ENCODE measurements at regions not wholly inside any gene's neighbourhood (a gene's known extent, or its start where the extent isn't known, plus 50 kb on each side); places are given as distances from the start of the nearest gene placed in this dataset.

DNA sequence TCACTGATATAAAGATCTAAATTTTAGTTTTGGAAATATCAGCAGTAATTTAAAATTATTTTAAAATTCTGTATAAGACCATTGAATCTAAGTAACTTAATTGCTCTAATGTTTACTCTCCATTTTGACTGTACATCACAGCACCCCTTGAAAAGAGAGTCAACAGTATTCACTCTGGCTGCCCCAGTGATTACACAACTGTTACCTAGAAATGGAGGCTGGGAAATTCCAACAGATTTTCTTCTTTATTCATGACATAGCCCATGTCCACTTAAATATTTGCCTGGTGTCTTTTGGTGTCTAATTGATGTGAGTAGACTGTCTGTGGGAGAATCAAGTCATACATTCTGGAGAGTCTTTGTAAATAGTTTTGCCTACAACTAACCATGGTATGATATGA is 301.8 kb upstream of the CDH6 start:
- no peak overlapping the region for H3K4me3 ChIP-seq (ENCODE audit: low read length)
- H3K4me1 ChIP-seq (ENCODE audit: control insufficient read depth, low read length): no peaks in the 10 kb centered on the region
- H3K36me3 ChIP-seq (ENCODE audit: control insufficient read depth, low read length): no peaks in the 10 kb centered on the region
- no peaks in the 10 kb centered on the region for H4K20me1 ChIP-seq (ENCODE audit: control insufficient read depth, insufficient read depth, low read depth, low read length)
- no peaks in the 10 kb centered on the region for H3K79me2 ChIP-seq (ENCODE audit: control insufficient read depth, low read length)
- TF ChIP-seq, protein P1, sequence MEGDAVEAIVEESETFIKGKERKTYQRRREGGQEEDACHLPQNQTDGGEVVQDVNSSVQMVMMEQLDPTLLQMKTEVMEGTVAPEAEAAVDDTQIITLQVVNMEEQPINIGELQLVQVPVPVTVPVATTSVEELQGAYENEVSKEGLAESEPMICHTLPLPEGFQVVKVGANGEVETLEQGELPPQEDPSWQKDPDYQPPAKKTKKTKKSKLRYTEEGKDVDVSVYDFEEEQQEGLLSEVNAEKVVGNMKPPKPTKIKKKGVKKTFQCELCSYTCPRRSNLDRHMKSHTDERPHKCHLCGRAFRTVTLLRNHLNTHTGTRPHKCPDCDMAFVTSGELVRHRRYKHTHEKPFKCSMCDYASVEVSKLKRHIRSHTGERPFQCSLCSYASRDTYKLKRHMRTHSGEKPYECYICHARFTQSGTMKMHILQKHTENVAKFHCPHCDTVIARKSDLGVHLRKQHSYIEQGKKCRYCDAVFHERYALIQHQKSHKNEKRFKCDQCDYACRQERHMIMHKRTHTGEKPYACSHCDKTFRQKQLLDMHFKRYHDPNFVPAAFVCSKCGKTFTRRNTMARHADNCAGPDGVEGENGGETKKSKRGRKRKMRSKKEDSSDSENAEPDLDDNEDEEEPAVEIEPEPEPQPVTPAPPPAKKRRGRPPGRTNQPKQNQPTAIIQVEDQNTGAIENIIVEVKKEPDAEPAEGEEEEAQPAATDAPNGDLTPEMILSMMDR (IDR thresholded peaks at IDR 0.05; ENCODE audit: low read depth, low read length, poor library complexity, severe bottlenecking): no peak
- TF ChIP-seq EZH2phosphoT487 (IDR thresholded peaks at IDR 0.05; ENCODE audit: borderline replicate concordance, low read length): no peak
- no peak overlapping the region for H3K27ac ChIP-seq (ENCODE audit: low read depth, low read length)
- H3F3A ChIP-seq (ENCODE audit: control insufficient read depth, insufficient read depth): no peaks in the 10 kb centered on the region
- H3K9me3 ChIP-seq (ENCODE audit: control insufficient read depth, insufficient read depth, low read length): no peaks in the 10 kb centered on the region
- H3K27me3 ChIP-seq (ENCODE audit: control insufficient read depth, low read length): no peaks in the 10 kb centered on the region
- H3K9me2 ChIP-seq (replicated peaks; ENCODE audit: control insufficient read depth, low read length): no peaks in the 10 kb centered on the region
- H3K4me2 ChIP-seq (ENCODE audit: low read length): no peak overlapping the region

DNA sequence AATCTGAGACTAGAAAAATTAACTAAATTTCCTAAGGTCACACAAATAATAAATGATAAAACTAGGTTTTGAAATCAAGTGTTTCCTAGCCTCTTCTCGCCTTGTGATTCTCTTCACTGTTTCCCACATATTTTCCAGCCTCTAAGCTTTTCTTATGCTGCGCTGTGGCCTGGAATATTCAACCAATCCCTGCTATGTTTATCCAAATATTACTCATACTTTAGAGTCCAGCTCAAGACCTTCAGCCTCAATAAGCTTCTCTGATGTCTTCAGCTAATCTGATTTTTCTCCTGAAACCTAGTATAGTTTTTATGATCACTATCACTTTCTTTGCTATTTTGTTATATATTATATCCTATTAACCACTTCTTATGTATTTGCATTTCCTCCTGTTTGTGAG is 303.1 kb upstream of the CDH6 start:
- no peak overlapping the region for H3K27ac ChIP-seq (ENCODE audit: low read depth, low read length)
- no peak overlapping the region for H3K4me2 ChIP-seq (ENCODE audit: low read length)
- no peaks in the 10 kb centered on the region for H3K9me3 ChIP-seq (ENCODE audit: control insufficient read depth, insufficient read depth, low read length)

DNA sequence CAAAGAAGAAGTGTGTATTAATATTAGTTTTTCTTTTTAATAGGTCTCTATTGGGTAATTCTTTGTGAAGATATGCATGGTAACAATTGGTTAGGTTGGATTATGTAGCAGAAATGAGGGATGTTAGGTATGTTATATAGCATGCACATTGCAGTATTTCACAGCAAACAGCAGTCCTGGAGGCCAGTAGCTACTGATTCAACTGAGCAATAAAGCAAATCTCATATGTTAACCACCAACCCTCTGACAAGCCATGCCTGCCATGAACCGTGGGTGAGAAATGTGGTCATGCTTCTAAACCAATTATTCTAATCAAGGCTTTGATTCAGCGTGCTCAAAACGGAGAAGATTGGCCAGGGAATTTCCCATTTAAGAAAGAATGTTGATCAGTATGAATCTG is 313.0 kb upstream of the CDH6 start:
- Histone ChIP-seq H3K36me3 (ENCODE audit: control insufficient read depth, low read length) (no peaks in the 10 kb centered on the region), H3K9me3 (ENCODE audit: control insufficient read depth, insufficient read depth, low read length) (no peaks in the 10 kb centered on the region), H3K4me2 (ENCODE audit: low read length) (no peak overlapping the region), H3K27ac (ENCODE audit: low read depth, low read length) (no peak overlapping the region), H3K27me3 (ENCODE audit: control insufficient read depth, low read length) (no peaks in the 10 kb centered on the region), H3K4me1 (ENCODE audit: control insufficient read depth, low read length) (no peaks in the 10 kb centered on the region), H3K4me3 (ENCODE audit: low read length) (no peak overlapping the region), H3K79me2 (ENCODE audit: control insufficient read depth, low read length) (no peaks in the 10 kb centered on the region), H4K20me1 (ENCODE audit: control insufficient read depth, insufficient read depth, low read depth, low read length) (no peaks in the 10 kb centered on the region), H3F3A (ENCODE audit: control insufficient read depth, insufficient read depth) (no peaks in the 10 kb centered on the region), H3K9me2 (replicated peaks; ENCODE audit: control insufficient read depth, low read length) (no peaks in the 10 kb centered on the region)
- TF ChIP-seq, protein P1 (IDR thresholded peaks at IDR 0.05; ENCODE audit: low read depth, low read length, poor library complexity, severe bottlenecking): no peak
- no peak for TF ChIP-seq EZH2phosphoT487 (IDR thresholded peaks at IDR 0.05; ENCODE audit: borderline replicate concordance, low read length)

More for the DNA sequence above, 303.1 kb upstream of the CDH6 start:
- no peaks in the 10 kb centered on the region for H3K27me3 ChIP-seq (ENCODE audit: control insufficient read depth, low read length)
- no peaks in the 10 kb centered on the region for H3K36me3 ChIP-seq (ENCODE audit: control insufficient read depth, low read length)
- no peaks in the 10 kb centered on the region for H3F3A ChIP-seq (ENCODE audit: control insufficient read depth, insufficient read depth)
- no peaks in the 10 kb centered on the region for H3K4me1 ChIP-seq (ENCODE audit: control insufficient read depth, low read length)
- no peak overlapping the region for H3K4me3 ChIP-seq (ENCODE audit: low read length)
- H3K79me2 ChIP-seq (ENCODE audit: control insufficient read depth, low read length): no peaks in the 10 kb centered on the region
- no peaks in the 10 kb centered on the region for H3K9me2 ChIP-seq (replicated peaks; ENCODE audit: control insufficient read depth, low read length)
- no peaks in the 10 kb centered on the region for H4K20me1 ChIP-seq (ENCODE audit: control insufficient read depth, insufficient read depth, low read depth, low read length)
- TF ChIP-seq EZH2phosphoT487 (IDR thresholded peaks at IDR 0.05; ENCODE audit: borderline replicate concordance, low read length): no peak
- TF ChIP-seq, protein P1 (IDR thresholded peaks at IDR 0.05; ENCODE audit: low read depth, low read length, poor library complexity, severe bottlenecking): no peak

DNA sequence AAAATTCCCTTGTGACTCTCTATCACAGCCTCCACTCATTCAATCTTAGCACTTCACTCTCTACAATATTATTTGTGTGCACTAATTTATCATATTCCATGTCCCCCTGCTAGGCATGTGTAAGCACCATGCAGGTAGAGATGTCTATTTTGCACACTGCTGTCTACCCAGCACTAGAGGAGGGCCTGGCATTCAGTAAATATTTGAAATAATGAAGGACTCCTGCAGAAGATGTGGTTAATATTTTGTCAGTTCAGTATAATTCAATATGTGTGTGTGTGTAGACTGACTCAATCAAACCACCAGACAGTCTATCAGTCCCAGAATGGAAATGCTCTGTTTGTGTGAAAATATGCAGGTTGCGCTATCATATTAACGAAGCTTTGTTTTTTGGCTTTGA is 313.6 kb upstream of the CDH6 start:
- H3K27ac ChIP-seq (ENCODE audit: low read depth, low read length): no peak overlapping the region
- H4K20me1 ChIP-seq (ENCODE audit: control insufficient read depth, insufficient read depth, low read depth, low read length): no peaks in the 10 kb centered on the region
- H3K9me2 ChIP-seq (replicated peaks; ENCODE audit: control insufficient read depth, low read length): no peaks in the 10 kb centered on the region
- no peaks in the 10 kb centered on the region for H3K36me3 ChIP-seq (ENCODE audit: control insufficient read depth, low read length)
- no peaks in the 10 kb centered on the region for H3K4me1 ChIP-seq (ENCODE audit: control insufficient read depth, low read length)
- H3F3A ChIP-seq (ENCODE audit: control insufficient read depth, insufficient read depth): no peaks in the 10 kb centered on the region
- H3K79me2 ChIP-seq (ENCODE audit: control insufficient read depth, low read length): no peaks in the 10 kb centered on the region
- H3K4me2 ChIP-seq (ENCODE audit: low read length): no peak overlapping the region
- no peaks in the 10 kb centered on the region for H3K9me3 ChIP-seq (ENCODE audit: control insufficient read depth, insufficient read depth, low read length)
- no peaks in the 10 kb centered on the region for H3K27me3 ChIP-seq (ENCODE audit: control insufficient read depth, low read length)
- no peak for TF ChIP-seq EZH2phosphoT487 (IDR thresholded peaks at IDR 0.05; ENCODE audit: borderline replicate concordance, low read length)
- TF ChIP-seq, protein P1 (IDR thresholded peaks at IDR 0.05; ENCODE audit: low read depth, low read length, poor library complexity, severe bottlenecking): no peak
- no peak overlapping the region for H3K4me3 ChIP-seq (ENCODE audit: low read length)
